ENCODE measurements at regions not wholly inside any gene's neighbourhood (a gene's known extent, or its start where the extent isn't known, plus 50 kb on each side); places are given as distances from the start of the nearest gene placed in this dataset.

DNA sequence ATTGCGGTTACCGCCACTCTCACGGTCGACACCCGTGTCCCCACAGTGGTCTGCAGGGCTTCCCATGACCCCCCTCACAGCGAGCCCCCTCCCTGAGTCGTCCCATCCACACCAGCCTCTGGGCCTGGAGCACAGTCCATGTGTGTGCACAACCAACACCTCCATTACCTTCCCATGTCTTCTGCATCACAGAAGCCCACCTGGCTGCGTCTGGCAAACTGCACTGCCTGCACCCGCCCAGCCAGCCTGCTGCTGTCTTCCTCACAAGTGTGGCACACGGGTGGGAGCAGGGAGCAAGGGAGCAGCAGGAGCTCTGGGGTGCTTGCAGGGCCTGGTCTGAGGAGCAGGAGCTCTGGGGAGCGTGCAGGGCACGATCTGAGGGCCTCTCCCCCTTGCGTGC lies 415.3 kb upstream of the IRX4 start:
- TF ChIP-seq, protein P1, sequence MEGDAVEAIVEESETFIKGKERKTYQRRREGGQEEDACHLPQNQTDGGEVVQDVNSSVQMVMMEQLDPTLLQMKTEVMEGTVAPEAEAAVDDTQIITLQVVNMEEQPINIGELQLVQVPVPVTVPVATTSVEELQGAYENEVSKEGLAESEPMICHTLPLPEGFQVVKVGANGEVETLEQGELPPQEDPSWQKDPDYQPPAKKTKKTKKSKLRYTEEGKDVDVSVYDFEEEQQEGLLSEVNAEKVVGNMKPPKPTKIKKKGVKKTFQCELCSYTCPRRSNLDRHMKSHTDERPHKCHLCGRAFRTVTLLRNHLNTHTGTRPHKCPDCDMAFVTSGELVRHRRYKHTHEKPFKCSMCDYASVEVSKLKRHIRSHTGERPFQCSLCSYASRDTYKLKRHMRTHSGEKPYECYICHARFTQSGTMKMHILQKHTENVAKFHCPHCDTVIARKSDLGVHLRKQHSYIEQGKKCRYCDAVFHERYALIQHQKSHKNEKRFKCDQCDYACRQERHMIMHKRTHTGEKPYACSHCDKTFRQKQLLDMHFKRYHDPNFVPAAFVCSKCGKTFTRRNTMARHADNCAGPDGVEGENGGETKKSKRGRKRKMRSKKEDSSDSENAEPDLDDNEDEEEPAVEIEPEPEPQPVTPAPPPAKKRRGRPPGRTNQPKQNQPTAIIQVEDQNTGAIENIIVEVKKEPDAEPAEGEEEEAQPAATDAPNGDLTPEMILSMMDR (IDR thresholded peaks at IDR 0.05; ENCODE audit: insufficient read depth, low read length, poor library complexity, severe bottlenecking), result no peak
- no peak for TF ChIP-seq EZH2phosphoT487 (conservative IDR thresholded peaks at IDR 0.05; ENCODE audit: low read length)
